Middle frontal gyrus (tissue), 1 donor: ENCODE measurements at regions not wholly inside any gene's neighbourhood (a gene's known extent, or its start where the extent isn't known, plus 50 kb on each side); places are given as distances from the start of the nearest gene placed in this dataset.
"Not testable (repeated sequence)": the region's sequence is repeated elsewhere in the genome, so short reads cannot be mapped to it uniquely, and the experiment has no call there.

Experiments
- DNase-seq: peaks from one replicate; pipeline ENCODE4 v3.0.0-alpha.2; 2015; ENCODE audit warnings: low spot score; ENCODE audit errors: extremely low spot score

DNA sequence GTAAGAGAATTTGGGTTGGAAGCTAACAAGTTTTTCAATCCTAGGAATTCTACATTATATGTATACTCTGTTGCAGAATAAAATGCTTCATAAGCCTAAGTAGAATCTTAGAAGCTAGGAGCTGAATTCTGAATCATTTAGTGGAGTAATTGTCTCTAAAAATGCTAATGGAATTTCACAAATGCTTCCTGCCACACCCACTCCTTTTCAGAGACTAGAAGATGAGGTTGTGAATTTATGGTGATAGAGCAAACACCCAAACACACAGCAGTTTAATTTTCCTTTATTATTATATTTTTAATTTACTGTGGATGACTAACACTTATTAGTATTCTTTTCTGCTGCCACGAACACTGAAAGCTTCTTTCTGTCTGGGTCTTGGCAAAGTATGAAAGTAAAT, 208.0 kb upstream of the PDE4D start:
- DNase-seq = no peak

DNA sequence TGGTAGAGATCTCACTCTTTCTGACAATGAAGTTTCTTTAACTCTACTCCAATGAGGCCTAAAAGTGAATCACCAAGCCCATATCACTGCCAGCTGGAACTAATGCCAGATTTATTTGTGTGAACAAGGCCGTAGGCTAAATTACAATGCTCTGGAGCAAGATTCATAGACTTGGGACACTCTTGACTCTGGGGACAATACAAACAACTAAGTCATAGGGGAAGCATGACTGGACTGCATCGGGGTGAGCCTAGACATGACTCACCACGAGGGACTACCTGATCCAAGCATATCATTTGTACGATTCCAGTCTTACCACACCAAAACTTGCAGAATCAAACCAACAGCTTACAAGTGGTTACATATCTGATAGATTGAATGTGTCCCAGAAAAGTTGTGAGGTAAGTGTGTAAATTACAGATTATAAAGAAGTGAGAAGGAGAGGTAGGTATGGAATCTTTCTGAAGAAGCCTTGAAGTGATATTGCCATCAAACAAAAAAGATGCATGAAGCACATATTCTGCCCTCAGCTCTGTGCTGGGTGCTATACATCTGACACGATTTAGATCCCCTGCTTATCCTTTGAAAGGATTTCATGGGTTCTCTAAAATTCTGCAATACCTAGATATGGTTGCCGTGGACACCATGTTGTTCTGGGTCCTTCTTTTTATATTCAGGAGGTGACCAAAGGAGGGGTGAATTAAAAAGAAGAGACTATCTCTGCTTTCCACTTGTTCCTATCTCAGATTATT, 199.3 kb upstream of the PDE4D start:
- no peak for DNase-seq

DNA sequence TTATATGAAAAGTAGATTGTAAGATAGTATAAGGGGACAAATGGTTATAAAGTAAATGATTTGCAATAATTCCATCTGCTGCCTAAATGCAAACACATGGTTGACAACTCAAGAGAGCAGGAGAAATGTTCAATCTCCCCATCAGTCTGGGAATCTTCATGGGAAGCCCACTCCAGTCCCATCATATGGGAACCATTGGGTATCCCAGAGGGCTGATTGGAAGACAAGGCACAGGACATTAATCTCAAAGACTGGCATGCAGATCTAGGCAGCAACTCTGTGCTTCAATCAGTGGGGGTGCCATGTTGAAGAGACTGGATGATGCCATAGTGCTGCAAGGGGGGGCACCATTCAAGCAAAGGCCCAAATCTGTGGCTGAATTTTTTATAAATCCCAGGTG, 193.1 kb upstream of the PDE4D start:
- no peak for DNase-seq

DNA sequence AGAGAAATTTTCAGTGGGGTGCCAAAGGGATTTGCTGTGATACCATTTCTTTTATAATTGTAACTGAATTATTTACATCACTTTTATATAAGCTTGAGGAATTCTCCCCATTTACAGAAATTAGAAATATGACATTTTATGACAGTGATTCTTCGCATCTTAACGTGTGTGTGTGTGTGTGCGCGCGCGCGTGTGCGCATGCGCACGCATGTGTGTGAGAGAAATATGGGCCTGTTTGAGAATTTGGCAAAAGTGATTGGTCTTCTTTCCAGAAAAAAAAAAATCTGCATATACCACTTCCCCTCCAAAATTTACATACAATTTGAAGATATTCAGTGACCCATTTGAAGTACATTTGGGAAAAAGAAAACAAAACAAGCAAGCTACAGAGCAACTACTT, 190.7 kb upstream of the PDE4D start:
- no peak for DNase-seq

DNA sequence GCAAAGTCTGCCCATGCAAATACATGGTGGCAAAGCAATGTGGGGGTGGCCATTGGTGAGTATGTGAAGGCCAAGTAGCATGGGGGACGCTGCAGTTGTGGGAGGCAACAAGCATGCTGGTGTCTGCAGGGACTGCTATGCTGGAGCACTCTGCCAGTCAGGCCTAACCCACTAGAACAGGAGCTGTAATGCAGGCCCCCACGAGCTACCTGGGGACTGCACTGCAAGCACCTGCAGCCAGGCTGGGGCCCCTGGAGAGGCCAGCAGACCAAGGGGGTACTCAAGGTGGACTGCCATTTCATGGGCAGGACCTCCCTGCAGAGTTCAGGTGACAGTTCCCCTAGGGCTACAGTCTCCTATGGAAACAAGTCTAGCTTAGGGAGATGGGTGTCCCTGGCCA, 183.8 kb upstream of the PDE4D start:
- no peak for DNase-seq

DNA sequence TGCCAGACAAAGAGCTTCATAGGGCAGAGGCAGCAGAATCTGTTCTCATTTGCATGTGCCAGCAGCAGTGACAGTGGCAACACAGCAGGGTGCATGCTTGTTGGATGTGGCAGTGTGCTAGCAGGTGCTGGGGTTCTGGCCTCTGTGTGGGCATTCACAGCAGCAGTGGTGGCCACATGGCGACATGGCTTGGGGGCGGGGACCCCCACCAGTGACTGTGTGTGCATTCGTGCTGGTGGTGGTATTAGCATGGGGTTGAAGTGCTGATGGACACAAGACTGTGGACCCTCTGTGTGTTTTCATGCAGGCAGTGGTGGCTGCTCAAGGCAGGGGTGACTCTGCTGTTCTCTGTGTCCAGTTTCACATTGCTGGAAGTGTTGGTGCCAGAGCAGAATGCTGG, 183.2 kb upstream of the PDE4D start:
- DNase-seq = no peak

DNA sequence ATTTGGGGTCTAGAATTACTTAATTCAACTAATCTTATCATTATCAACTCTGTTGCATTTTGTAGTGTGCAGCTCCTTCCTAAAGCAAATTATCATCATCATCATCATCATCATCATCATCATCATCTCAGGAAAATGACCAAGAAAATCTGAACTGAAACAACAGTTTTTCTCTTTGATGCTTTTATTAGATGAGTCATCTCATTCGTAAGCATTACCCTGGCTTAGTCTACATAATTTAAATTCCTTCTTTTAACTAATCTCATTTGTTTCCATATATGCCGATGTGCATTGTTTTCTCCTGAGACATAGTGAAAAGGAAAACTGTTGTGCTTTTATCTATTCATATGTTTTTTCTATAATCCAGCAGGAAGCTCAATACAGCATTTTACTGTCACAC, 173.0 kb upstream of the PDE4D start:
- DNase-seq = no peak

DNA sequence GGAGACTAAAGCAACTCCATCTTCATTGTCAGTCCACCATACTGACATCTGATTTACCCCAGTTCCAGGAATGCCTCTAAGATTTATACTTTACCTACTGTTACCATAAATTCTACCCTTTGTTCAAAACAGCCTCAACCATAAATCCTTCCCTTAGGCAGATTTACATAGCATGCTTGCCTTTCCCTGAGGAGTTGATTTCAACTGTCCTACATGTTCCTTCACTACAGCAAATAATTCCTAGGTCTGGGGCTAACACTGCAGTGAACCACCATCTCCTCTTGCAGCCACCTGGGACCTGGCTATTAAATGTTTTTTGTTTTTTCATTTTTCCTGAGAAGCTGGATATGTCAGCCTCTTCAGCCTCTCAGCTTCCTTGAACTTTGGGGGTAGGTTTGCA, 166.9 kb upstream of the PDE4D start:
- no peak for DNase-seq

DNA sequence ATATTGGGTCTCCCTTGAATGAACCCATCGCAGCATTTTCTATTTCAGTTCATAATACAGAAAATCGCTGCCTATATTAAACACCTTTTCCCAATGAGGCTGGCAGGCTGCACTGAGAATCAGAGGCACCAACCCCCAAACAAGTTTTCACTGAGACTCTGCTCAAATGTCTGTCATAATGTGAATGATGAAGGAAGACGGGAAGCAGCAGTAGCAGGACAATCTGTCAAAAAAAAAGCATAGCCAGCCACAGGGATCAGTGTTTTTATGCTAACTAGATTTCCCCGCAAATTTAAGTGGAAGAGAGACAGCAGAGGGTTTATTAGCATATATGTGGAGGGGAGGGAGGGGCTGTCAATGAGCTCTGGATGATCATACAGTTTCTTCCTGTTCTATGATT, 162.7 kb upstream of the PDE4D start:
- DNase-seq = no peak

DNA sequence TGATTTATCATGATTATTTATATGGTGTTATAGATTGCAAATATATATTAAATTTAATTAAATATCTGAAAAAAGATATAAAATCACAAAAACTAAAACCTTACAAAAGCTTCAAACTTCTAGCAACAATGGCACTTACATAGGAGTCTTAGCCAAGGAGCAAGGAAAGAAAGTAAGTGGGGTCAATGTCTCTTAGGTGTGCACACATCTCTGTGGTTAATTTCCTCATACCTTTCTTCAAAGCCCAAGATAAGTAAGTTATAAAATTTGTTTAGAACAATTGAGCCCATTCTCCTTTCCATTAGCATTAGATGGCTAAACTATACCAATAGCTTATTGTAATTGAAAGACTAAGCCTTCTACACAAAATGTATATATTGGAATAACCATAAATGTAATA, 161.6 kb upstream of the PDE4D start:
- no peak for DNase-seq

DNA sequence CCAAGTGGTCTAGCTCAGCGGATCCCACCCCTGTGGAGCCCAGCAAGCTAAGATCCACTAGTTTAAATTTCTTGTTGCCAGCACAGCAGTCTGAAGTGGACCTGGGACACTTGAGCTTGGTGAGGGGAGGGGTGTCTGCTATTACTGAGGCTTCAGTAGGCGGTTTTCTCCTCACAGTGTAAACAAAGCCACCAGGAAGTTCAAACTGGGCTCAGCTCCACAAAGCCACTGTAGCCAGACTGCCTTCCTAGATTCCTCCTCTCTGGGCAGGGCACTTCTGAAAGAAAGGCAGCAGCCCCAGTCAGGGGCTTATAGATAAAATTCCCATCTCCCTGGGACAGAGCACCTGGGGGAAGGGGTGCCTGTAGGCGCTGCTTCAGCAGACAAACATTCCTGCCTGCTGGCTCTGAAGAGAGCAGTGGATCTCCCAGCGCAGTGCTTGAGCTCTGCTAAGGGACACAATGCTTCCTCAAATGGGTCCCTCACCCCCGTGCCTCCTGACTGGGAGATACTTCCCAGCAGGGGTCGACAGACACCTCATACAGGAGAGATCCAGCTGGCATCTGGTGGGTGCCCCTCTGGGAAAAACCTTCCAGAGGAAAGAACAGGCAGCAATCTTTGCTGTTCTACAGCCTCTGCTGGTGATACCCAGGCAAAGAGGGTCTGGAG, 148.6 kb upstream of the PDE4D start:
- DNase-seq = not testable (repeated sequence)

DNA sequence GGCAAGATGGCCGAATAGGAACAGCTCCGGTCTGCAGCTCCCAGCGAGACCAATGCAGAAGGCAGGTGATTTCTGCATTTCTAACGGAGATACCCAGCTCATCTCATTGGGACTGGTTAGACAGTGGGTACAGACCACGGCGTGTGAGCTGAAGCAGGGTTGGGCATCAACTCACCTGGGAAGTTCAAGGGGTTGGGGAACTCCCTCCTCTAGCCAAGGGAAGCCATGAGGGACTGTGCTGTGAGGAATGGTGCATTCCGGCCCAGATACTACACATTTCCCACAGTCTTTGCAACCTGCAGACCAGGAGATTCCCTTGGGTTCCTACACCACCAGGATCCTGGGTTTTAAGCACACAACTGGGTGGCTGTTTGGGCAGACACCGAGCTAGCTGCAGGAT, 148.0 kb upstream of the PDE4D start:
- DNase-seq = not testable (repeated sequence)

DNA sequence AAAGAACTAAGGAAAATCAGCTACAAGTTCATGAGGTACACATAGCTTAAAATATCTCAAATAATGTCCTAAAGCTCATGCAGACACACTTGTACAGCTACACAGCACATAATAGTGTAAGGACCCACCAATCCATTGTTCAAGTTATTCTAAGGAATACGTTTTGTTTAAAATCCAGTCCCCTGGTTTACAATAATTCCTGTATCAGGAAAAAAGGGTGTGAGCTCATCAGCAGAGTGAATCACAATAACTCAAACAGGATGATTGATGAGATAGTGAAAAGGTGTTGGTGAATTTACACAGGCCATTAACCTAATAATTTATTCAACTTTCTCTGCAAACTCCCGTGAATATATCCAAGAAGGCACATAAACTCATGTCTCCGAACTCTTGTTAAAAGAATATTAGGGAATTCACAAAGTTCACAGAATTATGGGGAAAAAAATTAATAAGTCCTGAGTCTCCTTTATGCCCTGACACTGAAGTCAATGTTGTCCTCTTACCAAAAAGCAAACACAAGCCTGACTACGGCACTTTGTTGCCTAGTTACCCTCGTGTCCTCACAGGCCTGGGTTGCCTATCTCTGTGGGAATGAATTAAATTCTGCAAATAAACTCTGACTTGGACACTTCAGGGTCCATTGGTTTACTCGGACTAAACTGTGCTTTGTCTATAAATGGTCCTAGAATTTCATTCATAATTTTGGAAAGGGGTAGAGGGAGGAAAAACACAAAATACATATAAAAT, 142.8 kb upstream of the PDE4D start:
- DNase-seq = no peak

DNA sequence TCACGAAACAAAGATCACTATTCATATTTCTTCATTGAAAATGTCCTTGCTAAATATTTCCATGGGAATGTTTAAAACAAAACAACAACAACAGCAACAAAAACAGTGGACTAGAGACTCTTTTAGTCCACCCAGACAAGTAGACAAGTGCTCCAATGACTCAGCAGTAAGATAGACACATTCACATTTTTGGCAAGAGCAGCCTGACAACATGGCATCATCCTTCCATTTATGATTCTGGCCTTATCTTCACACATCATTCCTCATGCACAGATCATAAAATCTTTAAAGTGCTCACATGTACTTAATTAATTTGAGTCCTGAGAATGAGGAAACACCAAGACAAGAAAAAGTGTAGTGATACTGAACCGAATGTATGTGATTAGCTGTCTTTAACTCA, 132.6 kb upstream of the PDE4D start:
- DNase-seq = no peak

DNA sequence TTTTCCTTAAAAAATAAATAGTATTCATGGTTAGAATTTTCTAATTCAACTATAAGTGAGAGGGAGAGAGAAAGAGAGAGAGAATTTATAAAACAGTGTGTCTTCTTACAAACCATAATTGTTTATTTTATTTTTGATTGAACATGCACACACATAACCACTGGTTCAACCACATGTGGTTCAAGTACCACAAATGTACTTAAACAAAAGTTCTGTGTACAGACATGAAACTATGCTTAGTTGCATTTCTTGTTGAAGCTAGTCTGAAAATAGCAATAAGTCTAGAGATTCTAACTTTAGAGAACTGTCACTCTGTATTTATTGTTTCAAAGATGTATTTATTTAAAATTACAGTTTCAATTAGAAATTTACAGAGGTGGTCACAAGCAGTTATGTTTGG, 130.6 kb upstream of the PDE4D start:
- no peak for DNase-seq

DNA sequence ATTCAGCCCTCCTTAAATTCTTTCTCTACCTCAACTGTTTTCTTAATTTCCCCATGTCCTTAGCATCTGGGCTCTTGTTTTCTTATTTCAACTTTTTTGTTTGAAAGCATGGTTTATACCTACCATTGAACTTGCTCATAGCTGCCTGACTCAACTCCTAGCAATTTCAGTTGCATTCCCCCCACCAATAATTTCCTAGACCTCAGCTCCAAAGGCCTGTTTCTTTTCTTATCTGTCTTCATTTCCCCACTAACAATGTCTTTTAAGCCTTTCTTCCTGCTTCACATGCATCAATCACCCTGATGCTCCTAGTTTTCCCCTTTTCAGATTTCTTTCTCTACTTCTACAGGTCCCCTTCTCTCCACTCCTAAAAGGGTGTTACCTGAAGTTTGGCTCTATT, 129.7 kb upstream of the PDE4D start:
- DNase-seq = no peak

DNA sequence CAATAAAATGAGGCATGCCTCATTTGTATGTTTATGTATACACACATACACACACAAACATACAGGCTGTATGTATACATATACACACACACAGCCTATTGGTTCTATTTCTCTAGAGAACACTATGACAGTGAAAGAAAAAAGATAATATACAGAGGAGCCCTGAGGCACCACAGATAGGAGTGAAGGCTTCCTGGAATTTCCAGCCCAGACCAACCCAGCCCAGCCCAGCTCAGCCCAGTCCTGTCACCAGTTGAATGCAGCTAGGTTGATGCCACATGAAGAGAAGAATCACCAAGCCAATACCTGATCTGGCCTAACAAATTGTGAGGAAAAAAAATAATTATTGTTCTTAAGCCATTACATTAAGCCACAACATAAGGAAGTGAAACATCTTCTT, 126.9 kb upstream of the PDE4D start:
- no peak for DNase-seq

DNA sequence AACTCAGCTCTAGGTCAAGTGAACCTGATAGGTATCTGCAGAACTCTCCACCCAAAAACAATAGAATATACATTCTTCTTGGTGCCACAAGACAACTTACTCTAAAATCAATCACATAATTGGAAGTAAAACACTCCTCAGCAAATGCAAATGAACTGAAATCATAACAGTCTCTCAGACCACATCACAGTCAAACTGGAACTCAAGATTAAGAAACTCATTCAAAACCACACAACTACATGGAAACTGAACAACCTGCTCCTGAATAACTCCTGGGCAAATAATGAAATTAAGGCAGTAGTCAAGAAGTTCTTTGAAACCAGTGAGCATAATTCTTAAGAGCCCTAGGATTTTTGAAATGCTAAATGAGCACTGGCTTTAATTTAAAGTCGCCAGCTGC, 125.4 kb upstream of the PDE4D start:
- DNase-seq = not testable (repeated sequence)

DNA sequence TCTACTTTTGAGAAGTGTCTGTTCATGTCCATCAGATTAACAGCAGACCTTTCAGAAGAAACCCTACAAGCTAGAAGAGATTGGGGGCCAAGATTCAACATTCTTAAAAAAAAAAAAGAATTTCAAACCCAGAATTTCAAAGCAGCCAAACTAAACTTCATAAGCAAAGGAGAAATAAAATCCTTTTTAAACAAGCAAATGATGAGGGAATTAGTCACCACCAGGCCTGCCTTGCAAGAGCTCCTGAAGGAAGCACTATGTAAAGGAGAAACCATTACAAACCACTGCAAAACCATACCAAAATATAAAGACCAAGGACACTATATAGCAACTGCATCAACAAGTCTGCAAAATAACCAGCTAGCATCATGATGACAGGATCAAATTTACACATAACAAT, 124.6 kb upstream of the PDE4D start:
- DNase-seq = no peak

DNA sequence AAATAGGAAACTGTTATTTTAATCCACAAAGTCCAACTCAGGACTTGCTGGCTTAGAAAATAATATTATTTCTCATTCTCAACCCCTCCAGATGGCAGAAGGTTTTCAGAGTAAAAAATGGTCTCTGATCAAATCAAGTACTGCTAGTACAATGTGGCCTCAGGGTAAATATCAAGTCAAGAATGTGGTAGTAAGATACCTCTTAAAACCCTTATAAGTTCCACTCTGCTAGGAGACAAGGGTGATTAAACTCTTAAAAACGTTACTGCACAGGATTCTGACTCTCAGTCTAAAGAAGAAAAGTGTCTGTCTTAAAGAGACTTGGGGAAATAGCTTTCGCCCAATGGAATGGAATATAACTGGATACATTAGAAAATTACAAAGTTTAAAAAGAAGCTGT, 120.8 kb upstream of the PDE4D start:
- DNase-seq = no peak

DNA sequence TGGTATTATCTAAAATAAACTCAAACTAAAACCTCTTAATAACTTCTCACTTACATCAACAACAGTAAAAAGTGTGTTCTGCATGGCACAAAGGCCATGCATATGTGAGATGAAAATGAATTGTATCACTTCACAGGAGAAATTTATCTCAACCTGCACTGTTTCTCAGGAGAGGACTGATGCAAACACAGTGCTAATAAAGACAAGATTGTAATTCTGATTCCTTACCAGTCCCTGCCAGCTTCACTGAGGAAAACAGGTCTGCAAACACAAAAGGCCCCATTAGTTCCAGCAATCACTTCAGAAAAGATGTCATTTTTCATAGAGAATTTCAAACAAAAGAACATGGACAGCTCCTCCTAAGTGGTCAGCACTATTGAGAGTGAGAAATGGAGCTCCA, 117.3 kb upstream of the PDE4D start:
- no peak for DNase-seq

DNA sequence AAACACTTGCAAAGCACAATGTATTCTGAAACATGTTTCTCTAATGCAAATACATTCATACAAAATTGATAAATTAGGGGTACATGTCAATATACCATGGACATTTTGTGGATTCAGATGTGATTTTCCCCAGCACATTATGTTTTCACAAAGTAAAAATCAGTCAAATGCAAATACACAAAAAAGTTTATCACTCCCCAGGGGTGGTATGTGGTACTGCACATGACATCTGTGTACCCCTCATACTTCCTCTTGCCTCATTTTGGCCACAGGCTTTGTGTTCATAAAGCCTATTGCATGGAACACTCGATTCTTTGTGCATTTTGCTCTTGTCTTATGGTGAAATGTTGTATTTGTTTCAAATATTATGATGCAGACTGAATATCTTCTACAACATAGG, 116.8 kb upstream of the PDE4D start:
- no peak for DNase-seq

DNA sequence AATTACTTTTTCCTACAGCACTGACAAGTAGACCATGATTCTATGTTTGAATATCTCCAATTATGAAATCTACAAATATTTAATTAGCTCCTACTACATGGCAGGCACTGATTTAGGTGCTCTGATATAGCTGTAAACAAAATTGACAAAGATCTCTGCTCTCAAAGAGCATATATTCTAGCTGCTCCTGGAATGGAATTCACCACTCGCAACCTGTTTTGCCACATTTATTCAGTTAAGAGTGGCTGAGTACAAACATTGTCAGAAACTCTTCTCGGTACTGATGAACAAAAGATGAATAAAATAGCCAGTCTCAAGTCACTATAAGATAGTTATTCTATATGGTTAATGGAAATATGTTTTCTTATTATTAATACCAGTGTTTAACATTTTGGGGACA, 114.2 kb upstream of the PDE4D start:
- no peak for DNase-seq
